PC-9 (cell line): ENCODE measurements at regions not wholly inside any gene's neighbourhood (a gene's known extent, or its start where the extent isn't known, plus 50 kb on each side); places are given as distances from the start of the nearest gene placed in this dataset.

ENCODE experiments used
- BruUV-seq: library from RNA; stranded (reverse); fragments of 400-500 nt; replicated peaks from 2 replicates; lab custom pipeline; 2021; lab: Mats Ljungman, UMichigan
- CTCF ChIA-PET: fragments of 300-600 bp; sonication (Branson Sonifier 250); formaldehyde crosslinking; loops from one replicate; lab custom pipeline; 2022; ENCODE audit warnings: antibody characterized with exemption; lab: Charles Lee
- POLR2A ChIA-PET: fragments of 300-600 bp; sonication (Branson Sonifier 250); formaldehyde crosslinking; loops from one replicate; lab custom pipeline; 2022; ENCODE audit warnings: antibody characterized with exemption; ENCODE audit not compliant: unreplicated experiment; lab: Charles Lee
- DNase-seq, 2 experiments: peaks; one replicate each; pipeline versions ENCODE4 v3.0.0 to v3.0.0-alpha.2; 2015 to 2022; ENCODE audit warnings: mixed read lengths in 1 of 2
- H2AFZ ChIP-seq: fragments of 200-600 bp; sonication (generic); 2 replicates; pipeline ENCODE4 v1.8.1; 2017; ENCODE audit warnings: antibody characterized with exemption
- H3F3A ChIP-seq: fragments of 200-600 bp; sonication (generic); 2 replicates; pipeline ENCODE4 v1.8.1; 2017; ENCODE audit warnings: antibody characterized with exemption, mild to moderate bottlenecking, low read depth; ENCODE audit not compliant: insufficient read depth
- H3K27ac ChIP-seq: fragments of 200-600 bp; sonication (generic); 2 replicates; pipeline ENCODE4 v1.6.1; 2016; ENCODE audit warnings: mixed run types
- H3K27me3 ChIP-seq: fragments of 200-600 bp; sonication (generic); 2 replicates; pipeline ENCODE4 v1.6.1; 2016; ENCODE audit warnings: low read depth, mixed run types; ENCODE audit not compliant: insufficient read depth
- H3K36me3 ChIP-seq: fragments of 200-600 bp; sonication (generic); 2 replicates; pipeline ENCODE4 v1.6.1; 2016; ENCODE audit warnings: low read depth, mixed run types
- H3K4me1 ChIP-seq: fragments of 200-600 bp; sonication (generic); replicated peaks from 2 replicates; pipeline ENCODE4 v1.6.1; 2016; ENCODE audit warnings: mixed run types; ENCODE audit not compliant: insufficient read depth
- H3K4me2 ChIP-seq: fragments of 200-600 bp; sonication (generic); 2 replicates; pipeline ENCODE4 v1.6.1; 2017; ENCODE audit warnings: mixed run types
- H3K4me3 ChIP-seq: fragments of 200-600 bp; sonication (generic); 2 replicates; pipeline ENCODE4 v1.6.1; 2016; ENCODE audit warnings: mixed run types
- H3K79me2 ChIP-seq: fragments of 200-600 bp; sonication (generic); 2 replicates; pipeline ENCODE4 v1.6.1; 2017; ENCODE audit warnings: low read depth, mixed run types
- H3K9me2 ChIP-seq: fragments of 200-600 bp; sonication (generic); 2 replicates; pipeline ENCODE4 v1.8.1; 2017; ENCODE audit warnings: mild to moderate bottlenecking; ENCODE audit not compliant: insufficient read depth
- H3K9me3 ChIP-seq: fragments of 200-600 bp; sonication (generic); 2 replicates; pipeline ENCODE4 v1.8.1; 2016; ENCODE audit warnings: low read depth; ENCODE audit not compliant: insufficient read depth
- H4K20me1 ChIP-seq: fragments of 200-600 bp; sonication (generic); 2 replicates; pipeline ENCODE4 v1.8.1; 2017; ENCODE audit not compliant: insufficient read depth
- CTCF ChIP-seq: fragments of 200-600 bp; sonication (generic); conservative IDR thresholded peaks from 2 replicates; pipeline ENCODE4 v1.6.1; 2017; ENCODE audit warnings: mixed run types, antibody characterized with exemption, mild to moderate bottlenecking, moderate library complexity
- EZH2 ChIP-seq: fragments of 200-600 bp; sonication (generic); IDR thresholded peaks from 2 replicates; pipeline ENCODE4 v1.8.0; 2017; ENCODE audit warnings: antibody characterized with exemption, low read depth
- intact Hi-C: fragments of 100-400 bp; cut with micrococcal nuclease; formaldehyde crosslinking; loops from one replicate; pipeline ENCODE4 v1.10.0; 2022; ENCODE audit not compliant: unreplicated experiment

GRCh38 chr4:20487446-20487845, 212.8 kb upstream of the PACRGL start:
- TF ChIP-seq CTCF, result no peak
- no peak for TF ChIP-seq EZH2
- ChIA-PET POLR2A (no interaction called here), CTCF (no interaction called here)
- Histone ChIP-seq H3K4me3 (no peak overlapping the region), H3K9me2 (no peaks in the 10 kb centered on the region), H3K27me3 (no peaks in the 10 kb centered on the region), H3K36me3 (no peaks in the 10 kb centered on the region), H3K9me3 (no peaks in the 10 kb centered on the region), H3K4me2 (no peak overlapping the region), H3K27ac (no peak overlapping the region), H4K20me1 (no peaks in the 10 kb centered on the region), H3K4me1 (no peaks in the 10 kb centered on the region), H3K79me2 (no peaks in the 10 kb centered on the region), H3F3A (no peaks in the 10 kb centered on the region), H2AFZ (no peak overlapping the region)
- intact Hi-C loops, result no loop called here
- DNase-seq, result no peak
- no TSS peak for BruUV-seq

- CTCF ChIA-PET, result no interaction called here
- DNase-seq, result no peak
- no peaks in the 10 kb centered on the region for H4K20me1 ChIP-seq
Observed at GRCh38 chr4:20487852-20488251, 212.4 kb upstream of the PACRGL start.

GRCh38 chr4:20490734-20491133, 209.5 kb upstream of the PACRGL start:
- H3K36me3 ChIP-seq, result no peaks in the 10 kb centered on the region
- CTCF ChIA-PET, result no interaction called here
- intact Hi-C loops, result no loop called here
- no peaks in the 10 kb centered on the region for H4K20me1 ChIP-seq
- no peak overlapping the region for H3K4me3 ChIP-seq
- H3F3A ChIP-seq, result no peaks in the 10 kb centered on the region
- no peak overlapping the region for H3K4me2 ChIP-seq
- H3K79me2 ChIP-seq, result no peaks in the 10 kb centered on the region
- no peak for TF ChIP-seq CTCF
- no peak for TF ChIP-seq EZH2
- DNase-seq, result no peak
- H2AFZ ChIP-seq, result no peak overlapping the region
- BruUV-seq, result no TSS peak
- POLR2A ChIA-PET, result no interaction called here
- H3K9me2 ChIP-seq, result no peaks in the 10 kb centered on the region
- H3K9me3 ChIP-seq, result no peaks in the 10 kb centered on the region
- no peaks in the 10 kb centered on the region for H3K27me3 ChIP-seq
- H3K4me1 ChIP-seq, result no peaks in the 10 kb centered on the region
- H3K27ac ChIP-seq, result no peak overlapping the region

More at GRCh38 chr4:20487852-20488251, 212.4 kb upstream of the PACRGL start:
- Histone ChIP-seq H3K79me2 (no peaks in the 10 kb centered on the region), H3K4me3 (no peak overlapping the region), H3F3A (no peaks in the 10 kb centered on the region), H3K27ac (no peak overlapping the region), H3K9me2 (no peaks in the 10 kb centered on the region), H3K4me1 (no peaks in the 10 kb centered on the region), H3K27me3 (no peaks in the 10 kb centered on the region), H3K9me3 (no peaks in the 10 kb centered on the region), H3K4me2 (no peak overlapping the region), H3K36me3 (no peaks in the 10 kb centered on the region), H2AFZ (no peak overlapping the region)
- no TSS peak for BruUV-seq
- intact Hi-C loops, result no loop called here
- no peak for TF ChIP-seq EZH2
- POLR2A ChIA-PET, result no interaction called here

GRCh38 chr4:20493761-20494353, 206.4 kb upstream of the PACRGL start:
- no TSS peak for BruUV-seq
- no peak overlapping the region for H3K4me2 ChIP-seq

More at GRCh38 chr4:20493761-20494353, 206.4 kb upstream of the PACRGL start:
- H4K20me1 ChIP-seq, result no peaks in the 10 kb centered on the region
- H3F3A ChIP-seq, result no peaks in the 10 kb centered on the region
- POLR2A ChIA-PET, result interaction anchor here (0.6 kb wide), 1 partner anchor 22 kb away, joined by 8 read pairs; no protein-coding TSS in a partner anchor
- CTCF ChIA-PET, result no interaction called here
- no peak overlapping the region for H2AFZ ChIP-seq
- H3K27me3 ChIP-seq, result no peaks in the 10 kb centered on the region
- no peak overlapping the region for H3K4me3 ChIP-seq
- TF ChIP-seq EZH2, result no peak
- TF ChIP-seq CTCF, result no peak
- no peaks in the 10 kb centered on the region for H3K79me2 ChIP-seq
- H3K36me3 ChIP-seq, result no peaks in the 10 kb centered on the region
- intact Hi-C loops, result no loop called here
- H3K9me2 ChIP-seq, result no peaks in the 10 kb centered on the region
- H3K4me1 ChIP-seq, result no peaks in the 10 kb centered on the region
- no peak for DNase-seq
- H3K27ac ChIP-seq, result no peak overlapping the region
- no peaks in the 10 kb centered on the region for H3K9me3 ChIP-seq
